HL-60/S4 (cell line): ENCODE measurements at regions not wholly inside any gene's neighbourhood (a gene's known extent, or its start where the extent isn't known, plus 50 kb on each side); places are given as distances from the start of the nearest gene placed in this dataset.

Experiments used
- in situ Hi-C: fragments of 300-500 bp; cut with MboI; formaldehyde crosslinking; loops from 2 replicates; pipeline ENCODE4 v1.14.3; 2022; ENCODE audit warnings: low sequenced_read_pairs

- in situ Hi-C loops, result no loop called here
These were observed 300.1 kb downstream of the PTEN start for GRCh38 chr10:88163572-88163971.

GRCh38 chr10:88164471-88164870, 301.0 kb downstream of the PTEN start:
- in situ Hi-C loops, result no loop called here

GRCh38 chr10:88165849-88166271, 302.4 kb downstream of the PTEN start:
- in situ Hi-C loops, result no loop called here

- in situ Hi-C loops, result no loop called here
These were observed 305.0 kb downstream of the PTEN start for GRCh38 chr10:88168171-88169036.

GRCh38 chr10:88169037-88169319, 305.6 kb downstream of the PTEN start:
- in situ Hi-C loops, result no loop called here

GRCh38 chr10:88170628-88171027, 307.2 kb downstream of the PTEN start:
- in situ Hi-C loops, result no loop called here

GRCh38 chr10:88172159-88172558, 308.7 kb downstream of the PTEN start:
- in situ Hi-C loops, result no loop called here

- in situ Hi-C loops, result no loop called here
These were observed 311.0 kb downstream of the PTEN start for GRCh38 chr10:88174391-88174790.

GRCh38 chr10:88178758-88179157, 315.3 kb downstream of the PTEN start:
- in situ Hi-C loops, result no loop called here

GRCh38 chr10:88179831-88180230, 316.4 kb downstream of the PTEN start:
- in situ Hi-C loops, result no loop called here

- in situ Hi-C loops, result no loop called here
These were observed 318.6 kb downstream of the PTEN start for GRCh38 chr10:88181902-88182600.

- in situ Hi-C loops, result no loop called here
These were observed 319.1 kb downstream of the PTEN start for GRCh38 chr10:88182601-88182930.

- in situ Hi-C loops, result no loop called here
These were observed 321.3 kb downstream of the PTEN start for GRCh38 chr10:88184543-88185297.

GRCh38 chr10:88185830-88186229, 322.4 kb downstream of the PTEN start:
- in situ Hi-C loops, result no loop called here

GRCh38 chr10:88186335-88186734, 322.9 kb downstream of the PTEN start:
- in situ Hi-C loops, result no loop called here

GRCh38 chr10:88187472-88187871, 324.0 kb downstream of the PTEN start:
- in situ Hi-C loops, result no loop called here

- in situ Hi-C loops, result no loop called here
These were observed 326.7 kb downstream of the PTEN start for GRCh38 chr10:88190123-88190522.

- in situ Hi-C loops, result no loop called here
These were observed 327.3 kb downstream of the PTEN start for GRCh38 chr10:88190540-88191235.

GRCh38 chr10:88193018-88193417, 329.6 kb downstream of the PTEN start:
- in situ Hi-C loops, result no loop called here

GRCh38 chr10:88194041-88194887, 330.8 kb downstream of the PTEN start:
- in situ Hi-C loops, result no loop called here
